ENCODE measurements at regions not wholly inside any gene's neighbourhood (a gene's known extent, or its start where the extent isn't known, plus 50 kb on each side); places are given as distances from the start of the nearest gene placed in this dataset.

DNA sequence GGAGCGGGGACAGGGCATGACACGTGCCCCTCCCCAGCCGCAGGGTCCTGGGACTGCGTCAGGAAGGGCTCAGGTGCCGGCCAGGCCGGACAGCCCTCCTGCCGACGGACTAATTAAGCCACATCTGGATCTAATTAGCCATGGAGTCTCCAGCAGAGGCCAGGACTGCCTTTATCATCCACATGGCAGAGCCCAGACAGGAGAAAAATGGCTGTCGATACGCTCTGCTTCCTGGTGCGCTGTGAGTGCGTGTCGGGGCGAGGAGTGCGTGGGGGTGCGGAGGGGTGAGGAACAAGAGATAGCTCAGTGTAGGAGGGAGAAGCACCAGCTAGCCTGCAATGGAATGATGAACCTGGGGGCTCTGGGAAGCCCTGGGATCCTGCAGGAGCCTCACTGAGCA, 218.8 kb downstream of the IRF8 start:
- no peak for DNase-seq (ENCODE audit: low spot score)

DNA sequence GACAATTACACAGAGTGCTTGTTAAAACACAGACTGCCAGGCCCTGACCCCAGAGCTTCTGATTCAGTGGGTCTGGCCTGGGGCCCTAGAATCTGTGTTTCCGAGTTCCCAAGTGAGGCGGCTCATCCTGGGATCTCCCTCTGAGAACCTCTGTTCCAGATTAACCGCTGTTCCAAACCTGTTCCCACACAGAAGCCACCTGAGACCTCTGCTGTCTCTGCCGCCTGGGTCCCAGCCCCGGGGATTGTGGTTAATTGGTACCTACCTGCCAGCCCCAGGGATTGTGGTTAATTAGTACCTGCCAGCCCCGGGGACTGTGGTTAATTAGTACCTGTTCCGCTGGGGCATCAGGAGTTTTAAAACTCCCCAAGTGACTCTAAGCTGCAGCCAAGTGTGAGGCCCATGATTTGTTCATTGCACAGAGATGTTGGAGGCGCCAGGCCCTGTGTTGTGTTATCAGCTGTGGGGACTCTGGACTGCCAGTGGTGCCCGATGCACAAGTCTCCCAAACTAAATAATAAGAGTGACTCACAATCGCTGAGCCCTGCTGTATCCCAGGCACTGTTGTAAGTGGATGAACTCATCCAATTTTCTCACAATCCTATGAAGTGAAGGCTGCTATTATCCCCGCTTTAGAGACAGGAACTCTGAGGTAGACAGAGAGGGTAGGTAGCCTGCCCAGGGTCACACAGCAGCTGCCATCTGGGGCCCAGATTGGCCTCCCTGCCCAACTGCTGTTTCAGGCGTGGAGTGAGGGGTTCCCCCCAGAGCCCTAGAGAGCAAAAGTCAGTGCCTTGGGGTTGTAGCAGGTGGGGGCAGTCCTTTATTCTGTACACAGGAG, 219.7 kb downstream of the IRF8 start:
- no peak for DNase-seq (ENCODE audit: low spot score)

DNA sequence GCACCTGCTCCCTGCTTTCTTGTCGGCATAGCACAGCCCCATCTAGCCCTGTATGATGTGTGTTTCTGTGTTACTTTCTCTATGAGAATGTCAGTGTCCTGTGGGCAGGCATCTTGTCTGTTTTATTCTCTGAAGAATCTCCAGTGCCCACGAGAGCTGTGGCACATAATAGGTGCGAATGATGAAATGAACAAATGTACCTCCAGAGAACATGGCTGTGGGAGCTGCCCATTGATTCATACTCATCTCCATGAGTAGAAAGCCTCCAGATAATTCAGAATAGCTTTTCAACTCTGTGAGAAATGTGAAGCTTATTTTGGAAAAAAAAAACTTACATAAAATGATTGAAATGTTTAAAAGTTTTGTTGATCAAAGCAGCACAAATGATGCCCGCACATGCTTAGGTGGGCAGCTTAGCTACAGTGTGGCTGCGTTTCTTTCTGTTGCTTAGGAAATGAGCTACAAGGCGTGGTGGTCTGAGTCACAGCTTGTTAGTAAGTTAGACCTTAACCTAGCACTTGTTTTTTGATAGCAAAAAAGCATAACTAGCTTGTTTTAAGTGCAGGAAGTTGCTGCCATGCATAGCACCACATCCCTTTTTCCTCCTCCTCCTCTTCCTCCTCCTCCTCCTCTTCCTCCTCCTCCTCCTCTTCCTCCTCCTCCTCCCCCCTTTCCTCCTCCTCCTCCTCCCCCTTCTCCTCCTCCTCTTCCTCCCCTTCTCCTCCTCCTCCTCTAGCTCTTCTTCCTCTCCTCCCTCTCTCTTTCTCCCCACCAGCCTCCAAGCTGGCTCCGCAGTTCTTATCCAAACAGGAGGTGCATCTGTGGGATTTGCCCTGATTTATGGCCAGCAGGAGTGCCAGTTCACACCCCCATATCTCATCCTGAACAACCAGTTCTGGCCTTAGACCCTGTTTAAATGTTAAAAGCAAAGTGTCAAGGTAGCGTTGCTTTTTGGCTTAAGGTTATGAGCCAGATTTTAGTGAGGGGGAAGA, 221.5 kb downstream of the IRF8 start:
- DNase-seq (ENCODE audit: low spot score) = no peak

DNA sequence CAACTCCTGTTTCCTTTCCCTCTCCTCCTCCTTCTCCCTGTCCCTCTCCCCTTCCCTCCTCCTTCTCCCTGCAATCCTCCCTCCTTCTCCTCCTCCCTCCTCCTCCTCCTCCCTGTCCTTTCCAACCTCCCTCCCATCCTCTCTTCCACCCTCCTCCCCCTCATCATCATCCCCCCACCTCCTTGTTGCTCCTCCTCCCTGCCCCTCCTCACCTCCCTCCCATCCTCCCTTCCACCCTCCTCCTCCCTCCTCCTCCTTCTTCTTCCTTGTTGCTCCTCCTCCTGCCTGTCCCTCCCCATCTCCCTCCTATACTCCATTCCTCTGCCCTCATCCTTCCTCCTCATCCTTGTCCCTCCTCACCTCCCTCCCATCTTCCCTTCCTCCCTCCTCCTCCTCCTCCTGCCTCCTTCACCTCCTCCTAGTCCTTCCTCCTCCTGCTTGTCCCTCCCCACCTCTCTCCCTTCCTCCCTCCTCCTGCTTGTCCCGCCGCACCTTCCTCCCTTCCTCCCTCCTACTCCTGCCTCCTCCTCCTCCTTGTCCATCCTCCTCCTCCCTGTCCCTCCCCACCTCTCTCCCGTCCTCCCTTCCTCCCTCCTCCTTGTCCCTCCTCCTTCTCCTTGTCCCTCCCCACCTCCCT, 222.5 kb downstream of the IRF8 start:
- DNase-seq (ENCODE audit: low spot score) = no peak

DNA sequence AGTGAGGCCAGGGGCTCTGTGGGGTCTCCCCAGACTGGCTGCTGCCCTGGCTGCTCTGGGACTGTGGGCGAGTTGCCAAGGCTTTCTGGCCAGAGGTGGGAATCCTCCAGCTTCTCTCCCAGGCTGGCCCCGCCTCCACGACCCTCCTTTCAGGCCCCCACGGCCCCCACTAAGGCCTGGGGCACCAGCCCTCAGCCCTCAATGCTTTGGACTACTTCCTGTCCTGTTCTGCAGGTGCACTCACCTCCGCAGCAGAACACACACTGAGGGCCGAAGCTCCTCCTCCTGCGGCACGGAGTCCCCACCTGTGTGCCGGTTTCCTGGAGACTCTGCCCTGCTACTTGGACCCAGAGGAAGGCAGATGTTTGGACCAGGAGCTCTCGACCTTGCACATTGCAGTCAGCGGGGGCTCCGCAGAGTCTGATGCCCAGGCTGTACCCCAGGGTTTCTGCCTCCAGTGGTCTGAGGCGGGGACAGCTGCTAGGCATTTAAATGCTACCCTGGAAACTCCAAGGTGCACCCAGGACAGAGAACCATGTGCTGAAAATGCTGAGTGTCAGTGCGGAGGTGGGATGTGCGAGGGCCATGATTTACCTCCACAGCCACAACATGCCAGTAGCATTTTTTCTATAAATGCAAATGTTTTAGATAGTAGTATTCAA, 223.8 kb downstream of the IRF8 start:
- DNase-seq (ENCODE audit: low spot score) = no peak

DNA sequence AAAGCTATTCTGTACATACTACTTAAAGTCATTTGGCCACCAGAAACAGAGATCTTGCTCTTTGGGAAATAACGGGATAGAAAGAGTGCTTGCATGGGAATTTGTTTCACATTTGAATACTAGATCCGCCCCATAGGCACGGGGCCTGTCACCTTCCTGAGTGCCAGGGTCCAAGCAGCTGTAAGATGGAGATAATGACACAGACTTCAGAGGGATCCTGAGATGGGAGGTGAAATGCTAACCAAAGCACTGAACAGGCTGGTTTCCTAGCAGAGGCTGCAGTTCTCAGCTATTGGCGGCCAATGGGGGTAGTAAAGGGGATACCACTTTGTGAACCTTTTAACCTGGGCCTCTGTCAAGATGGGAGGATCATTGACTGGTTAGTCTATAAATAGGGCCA, 225.4 kb downstream of the IRF8 start:
- no peak for DNase-seq (ENCODE audit: low spot score)

DNA sequence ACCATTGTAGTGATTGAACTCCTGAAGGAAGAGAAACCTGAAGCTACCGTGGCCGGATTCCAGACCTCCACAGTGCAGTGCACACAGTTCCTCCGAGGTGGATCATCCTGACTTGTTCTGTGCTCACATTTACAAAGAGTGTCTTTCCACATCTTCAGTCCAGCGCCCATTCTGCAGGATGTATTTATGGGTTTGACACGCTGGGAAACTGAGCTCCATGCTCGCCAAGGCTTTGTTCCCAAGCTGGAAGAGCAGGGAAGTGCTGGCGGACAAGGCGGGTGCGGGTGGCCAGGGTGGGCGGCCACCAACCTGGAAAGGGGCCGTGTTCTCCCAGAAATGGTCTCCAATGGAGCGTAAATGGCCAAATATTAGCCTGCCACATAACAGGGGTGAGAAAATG, 227.9 kb downstream of the IRF8 start:
- DNase-seq (ENCODE audit: low spot score) = no peak

DNA sequence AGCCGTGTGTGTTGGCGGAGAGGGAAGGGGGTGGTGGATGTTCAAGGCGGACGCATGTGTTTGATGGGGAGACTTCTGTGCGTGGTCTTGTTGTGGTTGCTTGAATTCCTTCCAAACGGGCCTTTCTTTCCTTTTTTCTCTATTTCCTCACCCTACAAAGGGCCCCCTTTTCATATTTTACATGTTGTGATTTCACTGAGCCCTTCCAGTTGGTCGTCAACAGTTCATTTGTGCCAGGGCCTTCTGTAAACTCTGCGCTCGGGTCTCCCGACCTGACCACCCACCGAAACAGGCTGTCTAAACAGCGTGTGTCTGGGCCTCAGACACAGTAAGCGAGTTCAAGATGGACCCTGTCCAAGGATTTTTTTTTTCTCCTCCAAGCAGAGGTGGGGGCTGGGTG, 228.4 kb downstream of the IRF8 start:
- no peak for DNase-seq (ENCODE audit: low spot score)

DNA sequence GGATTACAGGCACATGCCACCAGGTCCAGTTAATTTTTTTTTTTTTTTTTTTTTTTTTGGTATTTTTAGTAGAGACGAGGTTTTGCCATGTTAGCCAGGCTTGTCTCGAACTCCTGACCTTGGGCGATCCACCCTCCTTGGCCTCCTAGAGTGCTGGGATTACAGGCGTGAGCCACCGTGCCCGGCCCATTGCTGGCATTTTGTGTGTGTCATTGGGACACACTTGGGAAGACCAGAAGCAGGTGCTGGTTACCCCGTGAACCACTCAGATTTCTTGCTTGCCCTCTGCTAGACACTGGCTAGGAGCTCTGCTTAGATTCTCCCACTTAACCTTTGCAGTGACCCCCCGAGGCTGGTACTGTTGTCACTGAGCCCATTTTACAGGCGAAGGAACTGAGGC, 229.3 kb downstream of the IRF8 start:
- no peak for DNase-seq (ENCODE audit: low spot score)

DNA sequence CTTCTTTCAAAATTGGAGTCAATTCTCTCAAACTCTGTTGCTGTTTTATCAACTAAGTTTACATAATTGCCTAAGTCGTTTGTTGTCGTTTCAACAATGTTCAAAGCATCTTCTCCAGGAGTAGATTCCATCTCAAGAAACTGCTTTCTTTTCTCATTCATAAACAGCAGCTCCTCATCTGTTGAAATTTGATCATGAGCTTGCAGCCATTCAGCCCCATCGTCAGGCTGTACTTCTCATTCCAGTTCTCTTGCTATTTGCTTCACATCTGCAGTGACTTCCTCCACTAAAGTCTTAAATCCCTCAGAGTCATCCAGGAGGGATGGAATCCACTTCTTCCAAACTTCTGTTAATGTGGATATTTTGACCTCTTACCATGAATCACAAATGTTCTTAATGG, 230.6 kb downstream of the IRF8 start:
- DNase-seq (ENCODE audit: low spot score) = no peak

DNA sequence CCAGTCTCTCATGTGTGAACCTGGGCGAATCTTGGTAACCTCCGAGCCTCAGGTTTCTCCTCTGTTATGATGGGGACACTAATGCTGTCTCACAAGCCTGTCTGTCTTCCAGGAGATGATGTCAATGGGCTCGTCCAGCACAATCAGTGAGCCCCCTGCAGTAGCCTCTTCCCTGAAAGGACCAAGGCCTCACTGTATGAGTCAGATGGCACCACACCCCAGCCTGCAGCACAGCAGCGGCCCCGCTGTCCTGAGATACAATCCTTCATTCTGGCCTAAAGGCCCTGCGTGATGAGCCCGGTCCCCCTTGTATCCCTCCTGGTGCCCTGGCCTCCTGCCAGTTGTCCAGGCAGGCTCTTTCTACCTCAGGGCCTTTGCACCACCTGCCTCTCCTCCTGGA, 234.4 kb downstream of the IRF8 start:
- no peak for DNase-seq (ENCODE audit: low spot score)

DNA sequence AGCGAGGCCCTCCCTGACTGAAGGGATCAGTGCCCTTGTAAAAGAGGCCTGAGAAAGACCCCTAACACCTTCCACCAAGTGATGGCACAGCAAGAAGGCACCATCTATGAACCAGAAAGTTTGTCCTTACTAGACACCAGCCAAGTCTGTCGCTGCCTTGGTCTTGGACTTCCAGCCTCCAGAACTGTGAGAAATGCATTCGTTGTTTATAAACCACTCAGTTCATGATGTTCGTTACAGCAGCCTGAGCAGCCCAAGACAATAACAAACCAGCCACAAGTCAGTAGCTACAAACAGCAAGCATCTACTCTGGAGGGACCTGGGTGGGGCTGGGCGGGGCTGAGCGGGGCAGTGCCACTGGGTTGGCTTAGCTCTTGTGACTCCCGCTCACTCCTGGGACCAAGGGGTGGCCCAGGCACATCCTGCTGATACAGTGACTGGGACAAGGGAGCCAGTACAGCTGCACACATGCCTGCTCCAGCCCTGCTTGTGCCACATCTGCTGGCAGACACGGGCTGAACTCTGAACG, 234.9 kb downstream of the IRF8 start:
- no peak for DNase-seq (ENCODE audit: low spot score)

DNA sequence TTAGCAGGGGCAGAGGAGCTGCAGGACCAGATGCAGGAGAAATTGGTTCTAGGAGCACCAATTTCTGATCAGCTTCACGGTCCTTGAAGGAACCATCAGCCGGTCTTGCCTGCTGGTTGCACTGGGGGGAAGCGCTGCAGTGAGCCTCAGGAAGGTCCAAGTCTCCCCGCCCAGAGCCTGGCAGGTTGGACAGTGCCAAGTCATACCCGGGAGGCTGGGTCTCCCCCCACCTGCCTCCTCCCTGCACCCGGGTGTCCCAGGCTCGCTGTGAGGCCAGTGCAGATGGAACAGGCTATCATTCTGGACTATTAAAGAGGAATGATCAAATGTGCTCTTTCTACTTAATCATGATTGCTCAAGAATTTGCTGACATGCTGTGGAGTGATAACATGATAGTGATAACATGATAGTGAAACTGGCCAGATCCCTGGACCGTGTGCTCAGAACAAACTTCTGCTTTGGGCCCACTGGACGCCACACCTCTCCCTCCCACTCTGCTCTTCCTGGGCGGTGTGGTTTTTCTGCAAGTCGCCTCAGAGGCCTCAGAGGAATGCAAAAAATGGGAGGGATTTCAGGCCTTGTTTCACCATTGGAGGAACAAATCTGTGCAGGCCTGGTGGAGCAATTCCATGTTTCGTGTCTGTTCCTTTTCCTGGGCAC, 236.0 kb downstream of the IRF8 start:
- DNase-seq (ENCODE audit: low spot score) = no peak

DNA sequence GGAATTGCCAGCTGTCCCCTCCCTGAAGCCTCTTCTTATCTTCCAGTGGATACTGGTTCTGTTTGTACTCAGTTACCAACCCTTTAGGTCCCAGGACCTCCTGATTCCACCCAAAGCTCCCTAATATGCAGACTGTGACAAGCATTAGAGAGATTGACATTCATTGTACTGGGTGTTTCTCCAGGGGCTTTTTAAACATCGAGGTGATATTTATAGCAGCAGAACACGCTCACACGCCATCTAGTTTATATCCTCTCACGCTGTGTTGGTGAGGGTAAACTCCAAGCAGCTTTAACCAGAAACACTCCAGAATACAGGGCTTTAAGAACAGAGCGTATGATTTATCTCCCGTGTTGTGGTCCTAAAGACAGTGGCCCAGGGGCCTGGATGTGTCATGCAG, 238.4 kb downstream of the IRF8 start:
- no peak for DNase-seq (ENCODE audit: low spot score)

DNA sequence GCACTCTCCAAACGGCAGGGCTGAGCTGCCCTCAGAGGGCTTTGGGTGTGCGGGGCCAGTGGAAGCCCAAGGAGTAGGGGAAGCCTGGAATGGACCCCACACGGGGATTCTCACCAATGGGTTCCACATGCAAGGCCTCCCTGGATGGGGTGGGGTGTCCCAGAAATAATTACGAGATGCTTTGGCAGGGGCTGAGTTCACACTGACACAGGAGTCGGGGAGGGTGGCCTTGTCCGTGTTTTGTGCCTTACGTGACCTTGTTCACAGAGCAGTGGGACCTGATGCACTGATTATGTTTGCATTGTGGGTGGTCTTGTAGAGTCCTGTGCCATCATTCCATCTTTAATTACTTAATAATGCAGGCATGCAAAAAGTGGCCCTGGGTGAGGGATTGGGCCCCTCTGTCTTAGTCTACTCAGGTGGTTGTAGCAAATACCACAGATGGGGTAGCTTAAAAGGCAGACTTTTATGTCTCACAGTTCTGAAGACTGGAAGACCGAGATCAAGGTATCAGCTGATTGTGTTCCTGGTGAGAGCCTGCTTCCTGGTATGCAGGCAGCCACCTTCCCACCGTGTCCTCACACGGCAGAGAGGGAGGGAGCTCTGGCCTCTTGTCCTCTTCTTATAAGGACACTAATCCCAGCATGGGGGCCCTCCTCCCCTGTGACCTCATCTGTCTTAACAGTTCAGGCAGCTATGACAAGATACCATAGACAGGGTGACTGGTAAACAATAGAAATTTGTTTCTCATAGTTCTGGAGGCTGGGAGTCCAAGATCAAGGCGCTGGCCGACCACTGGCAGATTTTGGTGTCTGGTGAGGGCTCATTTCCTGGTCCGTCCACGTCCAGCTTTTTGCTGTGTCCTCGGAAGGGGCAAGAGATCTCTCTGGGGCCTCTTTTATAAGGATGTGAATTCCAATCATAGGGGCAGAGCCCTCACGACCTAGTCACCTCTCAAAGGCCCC, 239.4 kb downstream of the IRF8 start:
- DNase-seq (ENCODE audit: low spot score) = no peak

DNA sequence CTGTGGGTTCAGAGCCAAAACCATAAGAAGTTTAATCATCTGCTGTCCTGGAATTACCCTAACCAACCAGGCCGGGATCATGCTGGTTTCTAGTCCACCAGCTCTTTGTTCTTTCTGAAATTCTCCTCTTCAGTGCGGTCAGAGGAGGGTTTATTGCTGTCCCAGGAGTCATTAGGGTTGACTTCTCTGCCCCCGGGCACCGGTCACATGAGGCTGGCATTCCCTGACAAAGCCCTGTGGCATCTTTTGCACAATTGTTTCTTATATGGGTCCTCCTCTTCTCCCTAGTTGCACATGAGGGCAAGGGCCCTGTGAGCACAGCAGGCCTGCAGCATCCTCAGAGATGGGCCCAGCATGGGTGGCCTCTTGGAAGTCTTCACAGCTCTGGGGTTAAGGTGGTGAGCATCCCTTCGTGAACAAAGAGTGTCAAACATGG, 243.9 kb downstream of the IRF8 start:
- DNase-seq (ENCODE audit: low spot score) = no peak

DNA sequence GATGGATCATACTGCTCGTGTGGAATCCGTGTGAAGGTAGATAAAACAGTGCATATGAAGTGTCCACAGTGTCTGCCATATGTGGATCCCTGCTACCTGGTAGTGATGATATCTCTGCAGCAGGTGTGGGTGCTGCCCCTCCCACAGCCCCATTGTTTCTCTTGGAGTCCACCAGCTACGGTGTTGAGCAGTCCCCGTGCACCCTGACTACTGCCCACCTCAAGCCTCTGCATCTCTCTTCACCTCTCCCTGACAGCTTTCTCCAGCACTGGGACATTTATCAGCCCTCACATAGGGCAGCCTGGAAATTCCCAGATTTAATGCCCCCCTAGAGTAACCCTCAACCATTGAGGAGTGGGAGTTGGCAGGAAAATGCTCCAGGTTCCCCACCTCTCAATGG, 244.7 kb downstream of the IRF8 start:
- no peak for DNase-seq (ENCODE audit: low spot score)

DNA sequence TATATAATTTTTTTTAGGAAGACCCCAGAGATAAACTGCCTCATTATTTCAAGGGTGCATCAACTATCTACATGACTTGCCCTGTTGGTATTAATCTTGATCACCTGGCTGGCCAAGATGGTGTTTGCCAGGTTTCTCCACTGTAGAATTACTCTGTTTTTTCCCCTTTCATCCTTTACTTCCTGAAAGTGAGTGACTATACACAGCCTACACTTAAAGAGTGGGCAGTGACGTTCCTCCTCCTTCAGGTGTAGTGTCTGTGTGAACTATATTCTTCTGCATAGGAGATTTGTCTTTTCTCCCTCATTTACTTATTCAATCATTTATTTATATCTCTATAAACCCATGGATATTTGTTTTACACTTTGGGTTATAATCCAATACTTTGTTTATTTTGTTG, 246.7 kb downstream of the IRF8 start:
- no peak for DNase-seq (ENCODE audit: low spot score)

DNA sequence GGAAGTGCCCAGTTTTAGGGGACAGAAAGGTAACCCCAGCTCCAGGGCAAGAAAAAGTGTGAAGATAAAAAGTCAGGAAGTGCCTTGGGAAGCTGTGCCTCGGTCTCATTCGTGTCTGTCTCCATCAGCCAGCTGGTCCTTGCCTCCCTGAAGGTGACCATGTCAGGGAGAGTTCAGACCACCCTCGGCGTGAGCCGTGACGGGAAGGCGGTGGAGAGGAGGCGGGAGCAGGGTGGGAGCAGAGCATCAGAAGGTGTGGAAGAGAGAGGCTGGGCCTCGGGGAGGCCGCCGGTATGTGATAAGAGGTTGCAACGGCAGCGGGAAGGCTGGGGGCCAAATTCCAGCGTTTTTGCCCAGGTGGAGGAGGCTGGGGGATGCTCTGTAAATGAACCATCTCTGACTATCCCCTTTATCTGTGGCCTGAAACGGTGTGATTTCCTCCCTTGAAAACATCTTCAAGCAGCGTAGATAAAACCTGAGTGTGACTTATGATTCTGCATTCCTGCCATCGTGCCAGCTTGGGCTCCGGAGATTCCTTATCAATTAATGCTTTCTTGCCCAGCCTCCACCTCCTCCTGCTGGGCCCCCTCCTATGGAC, 251.8 kb downstream of the IRF8 start:
- no peak for DNase-seq (ENCODE audit: low spot score)

Measured in germinal center (tissue), 1 donor.